ENCODE measurements at regions not wholly inside any gene's neighbourhood (a gene's known extent, or its start where the extent isn't known, plus 50 kb on each side); places are given as distances from the start of the nearest gene placed in this dataset.
"Not testable (repeated sequence)": the region's sequence is repeated elsewhere in the genome, so short reads cannot be mapped to it uniquely, and the experiment has no call there.

- in situ Hi-C loops (cut with MboI; ENCODE audit: low sequenced_read_pairs) = no loop called here
These were observed 207.9 kb downstream of the HINT1 start for GRCh38 chr5:130957151-130957550.

GRCh38 chr5:130955041-130955440, 210.0 kb downstream of the HINT1 start:
- in situ Hi-C loops (cut with MboI; ENCODE audit: low sequenced_read_pairs) = no loop called here

- in situ Hi-C loops (cut with MboI; ENCODE audit: low sequenced_read_pairs) = no loop called here
These were observed 210.7 kb downstream of the HINT1 start for GRCh38 chr5:130954336-130954735.

- in situ Hi-C loops (cut with MboI; ENCODE audit: low sequenced_read_pairs) = no loop called here
These were observed 226.0 kb downstream of the HINT1 start for GRCh38 chr5:130939059-130939458.

- in situ Hi-C loops (cut with MboI; ENCODE audit: low sequenced_read_pairs) = no loop called here
These were observed 228.0 kb downstream of the HINT1 start for GRCh38 chr5:130937046-130937445.

- in situ Hi-C loops (cut with MboI; ENCODE audit: low sequenced_read_pairs) = no loop called here
These were observed 241.4 kb downstream of the HINT1 start for GRCh38 chr5:130923543-130924124.

- in situ Hi-C loops (cut with MboI; ENCODE audit: low sequenced_read_pairs) = no loop called here
These were observed 253.0 kb downstream of the HINT1 start for GRCh38 chr5:130912088-130912487.

GRCh38 chr5:130908186-130908585, 256.9 kb downstream of the HINT1 start:
- in situ Hi-C loops (cut with MboI; ENCODE audit: low sequenced_read_pairs) = no loop called here

GRCh38 chr5:130897537-130898195, 267.4 kb downstream of the HINT1 start:
- in situ Hi-C loops (cut with MboI; ENCODE audit: low sequenced_read_pairs) = not testable (repeated sequence)

GRCh38 chr5:130897181-130897536, 267.9 kb downstream of the HINT1 start:
- in situ Hi-C loops (cut with MboI; ENCODE audit: low sequenced_read_pairs) = not testable (repeated sequence)

GRCh38 chr5:130896636-130897035, 268.4 kb downstream of the HINT1 start:
- in situ Hi-C loops (cut with MboI; ENCODE audit: low sequenced_read_pairs) = no loop called here

- in situ Hi-C loops (cut with MboI; ENCODE audit: low sequenced_read_pairs) = no loop called here
These were observed 272.1 kb downstream of the HINT1 start for GRCh38 chr5:130893006-130893405.

- in situ Hi-C loops (cut with MboI; ENCODE audit: low sequenced_read_pairs) = no loop called here
These were observed 274.4 kb downstream of the HINT1 start for GRCh38 chr5:130890610-130891009.

GRCh38 chr5:130885691-130886090, 279.4 kb downstream of the HINT1 start:
- in situ Hi-C loops (cut with MboI; ENCODE audit: low sequenced_read_pairs) = no loop called here

GRCh38 chr5:130885027-130885426, 280.0 kb downstream of the HINT1 start:
- in situ Hi-C loops (cut with MboI; ENCODE audit: low sequenced_read_pairs) = no loop called here

GRCh38 chr5:130884023-130884422, 281.0 kb downstream of the HINT1 start:
- in situ Hi-C loops (cut with MboI; ENCODE audit: low sequenced_read_pairs) = no loop called here

- in situ Hi-C loops (cut with MboI; ENCODE audit: low sequenced_read_pairs) = no loop called here
These were observed 289.4 kb downstream of the HINT1 start for GRCh38 chr5:130875656-130876055.

GRCh38 chr5:130874861-130875417, 290.1 kb downstream of the HINT1 start:
- in situ Hi-C loops (cut with MboI; ENCODE audit: low sequenced_read_pairs) = loop anchor here (25.0 kb wide), 1 partner anchor 512 kb away; no protein-coding TSS in a partner anchor

- in situ Hi-C loops (cut with MboI; ENCODE audit: low sequenced_read_pairs) = loop anchor here (25.0 kb wide), 1 partner anchor 516 kb away; no protein-coding TSS in a partner anchor
These were observed 293.5 kb downstream of the HINT1 start for GRCh38 chr5:130871346-130872086.

GRCh38 chr5:130870691-130871090, 294.4 kb downstream of the HINT1 start:
- in situ Hi-C loops (cut with MboI; ENCODE audit: low sequenced_read_pairs) = loop anchor here (25.0 kb wide), 1 partner anchor 517 kb away; no protein-coding TSS in a partner anchor

- in situ Hi-C loops (cut with MboI; ENCODE audit: low sequenced_read_pairs) = loop anchor here (25.0 kb wide), 1 partner anchor 519 kb away; no protein-coding TSS in a partner anchor
These were observed 296.7 kb downstream of the HINT1 start for GRCh38 chr5:130868186-130868840.
